ENCODE measurements at regions not wholly inside any gene's neighbourhood (a gene's known extent, or its start where the extent isn't known, plus 50 kb on each side); places are given as distances from the start of the nearest gene placed in this dataset.
"Not testable (repeated sequence)": the region's sequence is repeated elsewhere in the genome, so short reads cannot be mapped to it uniquely, and the experiment has no call there.

- no peaks in the 10 kb centered on the region for H3K4me1 ChIP-seq (ENCODE audit: control insufficient read depth in 1 of 2, insufficient read depth in 2 of 2, low read length in 2 of 2)
- H3K14ac ChIP-seq (ENCODE audit: low read length): no peak overlapping the region
- no peak overlapping the region for H3K4me2 ChIP-seq (ENCODE audit: low read length)
- no peak overlapping the region for H2AFZ ChIP-seq (ENCODE audit: insufficient read depth, low read length, poor library complexity)
- no peak overlapping the region for H2BK120ac ChIP-seq (ENCODE audit: insufficient read depth, low read length, poor library complexity)
- H4K8ac ChIP-seq (ENCODE audit: low read depth, low read length): no peak overlapping the region
- H2BK5ac ChIP-seq (ENCODE audit: low read depth, low read length, poor library complexity): no peak overlapping the region
- no CpG with 5 or more reads among the region's 1 CpG for WGBS (ENCODE audit: extremely low coverage, insufficient coverage, insufficient read length)
- no peaks in the 10 kb centered on the region for H3K79me2 ChIP-seq (ENCODE audit: control insufficient read depth, insufficient read depth, low read length, poor library complexity)
- no peak overlapping the region for H3K9ac ChIP-seq (ENCODE audit: low read length)
- H3K18ac ChIP-seq (ENCODE audit: low read length): no peak overlapping the region
- H4K91ac ChIP-seq (ENCODE audit: low read depth, low read length): no peak overlapping the region
- no peaks in the 10 kb centered on the region for H3K27me3 ChIP-seq (ENCODE audit: insufficient read depth, low read length)
- H3K4ac ChIP-seq (ENCODE audit: low read depth, low read length): no peak overlapping the region
- no peak for DNase-seq
- no peak overlapping the region for H3K4me3 ChIP-seq (ENCODE audit: low read depth, low read length)
- no peaks in the 10 kb centered on the region for H3K36me3 ChIP-seq (ENCODE audit: control insufficient read depth in 1 of 2, insufficient read depth in 2 of 2, low read length in 2 of 2)
- H3K79me1 ChIP-seq (ENCODE audit: low read length): no peaks in the 10 kb centered on the region
- H4K12ac ChIP-seq (ENCODE audit: low read depth, low read length): no peak overlapping the region
- no peak overlapping the region for H3K23ac ChIP-seq (ENCODE audit: low read length)
- no peaks in the 10 kb centered on the region for H3K9me3 ChIP-seq (ENCODE audit: insufficient read depth, low read depth, low read length)
- no peak overlapping the region for H2AK5ac ChIP-seq (ENCODE audit: low read length)
- H2BK12ac ChIP-seq (ENCODE audit: low read length): no peak overlapping the region
- no peak overlapping the region for H3K27ac ChIP-seq (ENCODE audit: low read depth, low read length)
Measured at GRCh38 chr21:28066076-28066475, 926.6 kb downstream of the LTN1 start.

GRCh38 chr21:28063241-28064216, 929.1 kb downstream of the LTN1 start:
- DNase-seq: no peak
- no peak overlapping the region for H3K23ac ChIP-seq (ENCODE audit: low read length)
- H2BK120ac ChIP-seq (ENCODE audit: insufficient read depth, low read length, poor library complexity): no peak overlapping the region
- H2BK12ac ChIP-seq (ENCODE audit: low read length): no peak overlapping the region
- H3K4me2 ChIP-seq (ENCODE audit: low read length): no peak overlapping the region
- WGBS (ENCODE audit: extremely low coverage, insufficient coverage, insufficient read length): 100% methylated on average over 1 of the region's 6 CpGs
- H3K27me3 ChIP-seq (ENCODE audit: insufficient read depth, low read length): no peaks in the 10 kb centered on the region
- H3K18ac ChIP-seq (ENCODE audit: low read length): no peak overlapping the region
- no peak overlapping the region for H2AFZ ChIP-seq (ENCODE audit: insufficient read depth, low read length, poor library complexity)
- no peaks in the 10 kb centered on the region for H3K36me3 ChIP-seq (ENCODE audit: control insufficient read depth in 1 of 2, insufficient read depth in 2 of 2, low read length in 2 of 2)
- no peaks in the 10 kb centered on the region for H3K4me1 ChIP-seq (ENCODE audit: control insufficient read depth in 1 of 2, insufficient read depth in 2 of 2, low read length in 2 of 2)
- H4K12ac ChIP-seq (ENCODE audit: low read depth, low read length): no peak overlapping the region
- no peak overlapping the region for H2BK5ac ChIP-seq (ENCODE audit: low read depth, low read length, poor library complexity)
- H3K79me1 ChIP-seq (ENCODE audit: low read length): no peaks in the 10 kb centered on the region
- H2AK5ac ChIP-seq (ENCODE audit: low read length): no peak overlapping the region
- H3K4ac ChIP-seq (ENCODE audit: low read depth, low read length): no peak overlapping the region
- no peak overlapping the region for H3K9ac ChIP-seq (ENCODE audit: low read length)
- no peaks in the 10 kb centered on the region for H3K79me2 ChIP-seq (ENCODE audit: control insufficient read depth, insufficient read depth, low read length, poor library complexity)
- H4K91ac ChIP-seq (ENCODE audit: low read depth, low read length): no peak overlapping the region
- H3K4me3 ChIP-seq (ENCODE audit: low read depth, low read length): no peak overlapping the region
- no peak overlapping the region for H3K14ac ChIP-seq (ENCODE audit: low read length)
- no peak overlapping the region for H3K27ac ChIP-seq (ENCODE audit: low read depth, low read length)
- H3K9me3 ChIP-seq (ENCODE audit: insufficient read depth, low read depth, low read length): no peaks in the 10 kb centered on the region
- no peak overlapping the region for H4K8ac ChIP-seq (ENCODE audit: low read depth, low read length)

- H3K4me1 ChIP-seq (ENCODE audit: control insufficient read depth in 1 of 2, insufficient read depth in 2 of 2, low read length in 2 of 2); H3K9ac ChIP-seq (ENCODE audit: low read length): not testable (repeated sequence)
- WGBS (ENCODE audit: extremely low coverage, insufficient coverage, insufficient read length): no CpG with 5 or more reads among the region's 1 CpG
Measured at GRCh38 chr21:28052956-28053355, 939.7 kb downstream of the LTN1 start.

GRCh38 chr21:28051649-28052048, 941.0 kb downstream of the LTN1 start:
- not testable (repeated sequence) for H2AFZ ChIP-seq (ENCODE audit: insufficient read depth, low read length, poor library complexity)

More at GRCh38 chr21:28052956-28053355, 939.7 kb downstream of the LTN1 start:
- H2BK12ac ChIP-seq (ENCODE audit: low read length); H3K14ac ChIP-seq (ENCODE audit: low read length); H4K12ac ChIP-seq (ENCODE audit: low read depth, low read length); H3K79me1 ChIP-seq (ENCODE audit: low read length); H3K4me2 ChIP-seq (ENCODE audit: low read length); H3K4me3 ChIP-seq (ENCODE audit: low read depth, low read length); H2AFZ ChIP-seq (ENCODE audit: insufficient read depth, low read length, poor library complexity); H3K36me3 ChIP-seq (ENCODE audit: control insufficient read depth in 1 of 2, insufficient read depth in 2 of 2, low read length in 2 of 2); H3K27ac ChIP-seq (ENCODE audit: low read depth, low read length); H3K9me3 ChIP-seq (ENCODE audit: insufficient read depth, low read depth, low read length); H2AK5ac ChIP-seq (ENCODE audit: low read length); H3K79me2 ChIP-seq (ENCODE audit: control insufficient read depth, insufficient read depth, low read length, poor library complexity); H2BK5ac ChIP-seq (ENCODE audit: low read depth, low read length, poor library complexity); H3K27me3 ChIP-seq (ENCODE audit: insufficient read depth, low read length); H3K23ac ChIP-seq (ENCODE audit: low read length); H3K4ac ChIP-seq (ENCODE audit: low read depth, low read length); DNase-seq; H2BK120ac ChIP-seq (ENCODE audit: insufficient read depth, low read length, poor library complexity); H4K8ac ChIP-seq (ENCODE audit: low read depth, low read length); H4K91ac ChIP-seq (ENCODE audit: low read depth, low read length); H3K18ac ChIP-seq (ENCODE audit: low read length): not testable (repeated sequence)

More at GRCh38 chr21:28051649-28052048, 941.0 kb downstream of the LTN1 start:
- H3K9me3 ChIP-seq (ENCODE audit: insufficient read depth, low read depth, low read length); H3K27ac ChIP-seq (ENCODE audit: low read depth, low read length); H3K79me2 ChIP-seq (ENCODE audit: control insufficient read depth, insufficient read depth, low read length, poor library complexity); H4K91ac ChIP-seq (ENCODE audit: low read depth, low read length); H3K4me3 ChIP-seq (ENCODE audit: low read depth, low read length); H3K18ac ChIP-seq (ENCODE audit: low read length); H3K14ac ChIP-seq (ENCODE audit: low read length); H3K36me3 ChIP-seq (ENCODE audit: control insufficient read depth in 1 of 2, insufficient read depth in 2 of 2, low read length in 2 of 2); H3K4me1 ChIP-seq (ENCODE audit: control insufficient read depth in 1 of 2, insufficient read depth in 2 of 2, low read length in 2 of 2); H4K12ac ChIP-seq (ENCODE audit: low read depth, low read length); H3K79me1 ChIP-seq (ENCODE audit: low read length); H2AK5ac ChIP-seq (ENCODE audit: low read length); H3K4me2 ChIP-seq (ENCODE audit: low read length); H2BK12ac ChIP-seq (ENCODE audit: low read length); H3K23ac ChIP-seq (ENCODE audit: low read length); H3K27me3 ChIP-seq (ENCODE audit: insufficient read depth, low read length); H3K9ac ChIP-seq (ENCODE audit: low read length); H2BK120ac ChIP-seq (ENCODE audit: insufficient read depth, low read length, poor library complexity); H3K4ac ChIP-seq (ENCODE audit: low read depth, low read length); H4K8ac ChIP-seq (ENCODE audit: low read depth, low read length); H2BK5ac ChIP-seq (ENCODE audit: low read depth, low read length, poor library complexity): not testable (repeated sequence)
- no CpG with 5 or more reads among the region's 4 CpGs for WGBS (ENCODE audit: extremely low coverage, insufficient coverage, insufficient read length)
- peak in 1 of 2 donors; percentile 52 for DNase-seq
